HepG2 (cell line): ENCODE measurements at regions not wholly inside any gene's neighbourhood (a gene's known extent, or its start where the extent isn't known, plus 50 kb on each side); places are given as distances from the start of the nearest gene placed in this dataset.

Source experiments
- ATF1 ChIP-seq: IDR thresholded peaks from 2 replicates; pipeline ENCODE4 v1.6.1; 2016; ENCODE audit warnings: mild to moderate bottlenecking, control low read depth
- CENPT ChIP-seq: sonication (generic); formaldehyde crosslinking; IDR thresholded peaks from 2 replicates; pipeline ENCODE4 v1.8.0; 2022; ENCODE audit warnings: low read depth, mild to moderate bottlenecking, moderate library complexity, missing genetic modification reagents
- HDAC1 ChIP-seq: sonication (generic); formaldehyde crosslinking; IDR thresholded peaks from 2 replicates; pipeline ENCODE4 v1.5.1; 2020; ENCODE audit warnings: mild to moderate bottlenecking, missing genetic modification reagents
- MBD4 ChIP-seq: IDR thresholded peaks from 2 replicates; pipeline ENCODE4 v1.6.1; 2012; ENCODE audit warnings: low read length, inconsistent platforms, borderline replicate concordance
- MBNL3 ChIP-seq: fragments of 250-450 bp; sonication (Bioruptor Pico); conservative IDR thresholded peaks from 2 replicates; pipeline ENCODE4 v1.8.0; 2022; ENCODE audit warnings: mild to moderate bottlenecking, inconsistent platforms
- MIER3 ChIP-seq: IDR thresholded peaks from 2 replicates; pipeline ENCODE4 v1.6.1; 2016; ENCODE audit warnings: missing compliant biosample characterization, borderline replicate concordance
- RXRA ChIP-seq: sonication (generic); formaldehyde crosslinking; IDR thresholded peaks from 2 replicates; pipeline ENCODE4 v1.5.1; 2020; ENCODE audit warnings: missing genetic modification reagents
- SIN3A ChIP-seq: IDR thresholded peaks from 2 replicates; pipeline ENCODE4 v1.6.1; 2011; ENCODE audit warnings: low read depth, mild to moderate bottlenecking, control low read depth, low read length, borderline replicate concordance
- SOX5 ChIP-seq: IDR thresholded peaks from 2 replicates; pipeline ENCODE4 v1.6.1; 2016; ENCODE audit warnings: borderline replicate concordance
- ZMYM3 ChIP-seq: sonication (generic); formaldehyde crosslinking; IDR thresholded peaks from 2 replicates; pipeline ENCODE4 v1.5.1; 2020; ENCODE audit warnings: mild to moderate bottlenecking, missing genetic modification reagents
- ZNF282 ChIP-seq: fragments of 450-650 bp; IDR thresholded peaks from 2 replicates; pipeline ENCODE4 v1.6.1; 2018; ENCODE audit not compliant: partially characterized antibody
- ZNF329 ChIP-seq: sonication (generic); formaldehyde crosslinking; IDR thresholded peaks from 2 replicates; pipeline ENCODE4 v1.9.0; 2021; ENCODE audit warnings: low read depth, mild to moderate bottlenecking, missing genetic modification reagents
- ZNF556 ChIP-seq: sonication (generic); formaldehyde crosslinking; IDR thresholded peaks from 2 replicates; pipeline ENCODE4 v1.4.0; 2020; ENCODE audit warnings: mild to moderate bottlenecking, missing genetic modification reagents, borderline replicate concordance
- TF ChIP-seq, protein P1 (sequence below): sonication (generic); formaldehyde crosslinking; IDR thresholded peaks from 2 replicates; pipeline ENCODE4 v1.4.0; 2020; ENCODE audit warnings: mild to moderate bottlenecking, low read depth, missing genetic modification reagents
- TF ChIP-seq, protein P2 (sequence below): fragments of 450-650 bp; IDR thresholded peaks from 2 replicates; pipeline ENCODE4 v1.6.1; 2017; ENCODE audit warnings: mild to moderate bottlenecking
- TF ChIP-seq, protein P3 (sequence below): sonication (generic); formaldehyde crosslinking; IDR thresholded peaks from 2 replicates; pipeline ENCODE4 v1.9.0; 2021; ENCODE audit warnings: missing genetic modification reagents, mild to moderate bottlenecking, borderline replicate concordance
- TF ChIP-seq, protein P4 (sequence below): sonication (generic); formaldehyde crosslinking; IDR thresholded peaks from 2 replicates; pipeline ENCODE4 v1.8.1; 2022; ENCODE audit warnings: mild to moderate bottlenecking, missing genetic modification reagents
- TF ChIP-seq, protein P5 (sequence below): sonication (generic); formaldehyde crosslinking; IDR thresholded peaks from 2 replicates; pipeline ENCODE4 v1.9.0; 2021; ENCODE audit warnings: missing genetic modification reagents, borderline replicate concordance
- TF ChIP-seq, protein P6 (sequence below): sonication (generic); formaldehyde crosslinking; IDR thresholded peaks from 2 replicates; pipeline ENCODE4 v1.5.1; 2020; ENCODE audit warnings: missing genetic modification reagents, mild to moderate bottlenecking, borderline replicate concordance

DNA sequence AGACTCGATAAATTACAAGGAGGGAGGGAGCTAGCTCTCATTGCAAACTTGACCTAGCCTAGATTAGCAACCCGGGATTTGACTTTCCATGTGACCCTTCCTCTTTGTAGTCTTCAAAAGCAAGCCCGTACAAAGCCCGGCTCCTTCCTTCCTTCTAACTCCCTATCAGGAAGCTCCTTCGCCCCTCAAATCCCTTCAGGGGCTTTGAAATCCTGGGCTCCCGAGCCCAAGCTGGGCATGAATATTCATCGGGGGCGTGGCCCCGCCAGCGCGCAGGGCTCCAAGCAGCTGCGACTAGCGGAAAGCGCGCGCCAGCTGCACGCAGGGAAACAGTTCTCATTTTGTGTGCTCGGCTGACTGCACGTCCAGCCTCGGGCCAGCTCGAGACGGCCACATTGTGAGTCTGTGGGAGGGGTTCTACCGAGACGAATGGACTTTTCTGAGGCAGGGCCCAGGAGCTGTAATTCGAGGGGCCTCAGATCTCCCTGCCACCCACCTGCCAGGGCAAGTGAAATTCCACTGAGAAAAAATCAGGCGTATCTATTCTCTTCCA, 84.0 kb upstream of the PELI1 start (continued):
- 0 out of 2 replicates have a peak, but pooled peaks have one; percentile 48 for TF ChIP-seq ZNF556 (CRISPR knock-in tag)
- TF ChIP-seq, protein P1, sequence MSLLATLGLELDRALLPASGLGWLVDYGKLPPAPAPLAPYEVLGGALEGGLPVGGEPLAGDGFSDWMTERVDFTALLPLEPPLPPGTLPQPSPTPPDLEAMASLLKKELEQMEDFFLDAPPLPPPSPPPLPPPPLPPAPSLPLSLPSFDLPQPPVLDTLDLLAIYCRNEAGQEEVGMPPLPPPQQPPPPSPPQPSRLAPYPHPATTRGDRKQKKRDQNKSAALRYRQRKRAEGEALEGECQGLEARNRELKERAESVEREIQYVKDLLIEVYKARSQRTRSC: no peak
- TF ChIP-seq, protein P2, sequence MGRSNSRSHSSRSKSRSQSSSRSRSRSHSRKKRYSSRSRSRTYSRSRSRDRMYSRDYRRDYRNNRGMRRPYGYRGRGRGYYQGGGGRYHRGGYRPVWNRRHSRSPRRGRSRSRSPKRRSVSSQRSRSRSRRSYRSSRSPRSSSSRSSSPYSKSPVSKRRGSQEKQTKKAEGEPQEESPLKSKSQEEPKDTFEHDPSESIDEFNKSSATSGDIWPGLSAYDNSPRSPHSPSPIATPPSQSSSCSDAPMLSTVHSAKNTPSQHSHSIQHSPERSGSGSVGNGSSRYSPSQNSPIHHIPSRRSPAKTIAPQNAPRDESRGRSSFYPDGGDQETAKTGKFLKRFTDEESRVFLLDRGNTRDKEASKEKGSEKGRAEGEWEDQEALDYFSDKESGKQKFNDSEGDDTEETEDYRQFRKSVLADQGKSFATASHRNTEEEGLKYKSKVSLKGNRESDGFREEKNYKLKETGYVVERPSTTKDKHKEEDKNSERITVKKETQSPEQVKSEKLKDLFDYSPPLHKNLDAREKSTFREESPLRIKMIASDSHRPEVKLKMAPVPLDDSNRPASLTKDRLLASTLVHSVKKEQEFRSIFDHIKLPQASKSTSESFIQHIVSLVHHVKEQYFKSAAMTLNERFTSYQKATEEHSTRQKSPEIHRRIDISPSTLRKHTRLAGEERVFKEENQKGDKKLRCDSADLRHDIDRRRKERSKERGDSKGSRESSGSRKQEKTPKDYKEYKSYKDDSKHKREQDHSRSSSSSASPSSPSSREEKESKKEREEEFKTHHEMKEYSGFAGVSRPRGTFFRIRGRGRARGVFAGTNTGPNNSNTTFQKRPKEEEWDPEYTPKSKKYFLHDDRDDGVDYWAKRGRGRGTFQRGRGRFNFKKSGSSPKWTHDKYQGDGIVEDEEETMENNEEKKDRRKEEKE: no peak
- no peak for TF ChIP-seq MBD4
- TF ChIP-seq SOX5 (CRISPR knock-in tag): no peak
- TF ChIP-seq, protein P3, sequence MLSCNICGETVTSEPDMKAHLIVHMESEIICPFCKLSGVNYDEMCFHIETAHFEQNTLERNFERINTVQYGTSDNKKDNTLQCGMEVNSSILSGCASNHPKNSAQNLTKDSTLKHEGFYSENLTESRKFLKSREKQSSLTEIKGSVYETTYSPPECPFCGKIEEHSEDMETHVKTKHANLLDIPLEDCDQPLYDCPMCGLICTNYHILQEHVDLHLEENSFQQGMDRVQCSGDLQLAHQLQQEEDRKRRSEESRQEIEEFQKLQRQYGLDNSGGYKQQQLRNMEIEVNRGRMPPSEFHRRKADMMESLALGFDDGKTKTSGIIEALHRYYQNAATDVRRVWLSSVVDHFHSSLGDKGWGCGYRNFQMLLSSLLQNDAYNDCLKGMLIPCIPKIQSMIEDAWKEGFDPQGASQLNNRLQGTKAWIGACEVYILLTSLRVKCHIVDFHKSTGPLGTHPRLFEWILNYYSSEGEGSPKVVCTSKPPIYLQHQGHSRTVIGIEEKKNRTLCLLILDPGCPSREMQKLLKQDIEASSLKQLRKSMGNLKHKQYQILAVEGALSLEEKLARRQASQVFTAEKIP (CRISPR knock-in tag): no peak
- TF ChIP-seq, protein P4, sequence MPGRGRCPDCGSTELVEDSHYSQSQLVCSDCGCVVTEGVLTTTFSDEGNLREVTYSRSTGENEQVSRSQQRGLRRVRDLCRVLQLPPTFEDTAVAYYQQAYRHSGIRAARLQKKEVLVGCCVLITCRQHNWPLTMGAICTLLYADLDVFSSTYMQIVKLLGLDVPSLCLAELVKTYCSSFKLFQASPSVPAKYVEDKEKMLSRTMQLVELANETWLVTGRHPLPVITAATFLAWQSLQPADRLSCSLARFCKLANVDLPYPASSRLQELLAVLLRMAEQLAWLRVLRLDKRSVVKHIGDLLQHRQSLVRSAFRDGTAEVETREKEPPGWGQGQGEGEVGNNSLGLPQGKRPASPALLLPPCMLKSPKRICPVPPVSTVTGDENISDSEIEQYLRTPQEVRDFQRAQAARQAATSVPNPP (CRISPR knock-in tag): no peak
- peak; percentile 26; the same call in 1 of the 2 replicates for TF ChIP-seq RXRA (CRISPR knock-in tag)
- TF ChIP-seq MIER3 (CRISPR knock-in tag): no peak
- TF ChIP-seq, protein P5, sequence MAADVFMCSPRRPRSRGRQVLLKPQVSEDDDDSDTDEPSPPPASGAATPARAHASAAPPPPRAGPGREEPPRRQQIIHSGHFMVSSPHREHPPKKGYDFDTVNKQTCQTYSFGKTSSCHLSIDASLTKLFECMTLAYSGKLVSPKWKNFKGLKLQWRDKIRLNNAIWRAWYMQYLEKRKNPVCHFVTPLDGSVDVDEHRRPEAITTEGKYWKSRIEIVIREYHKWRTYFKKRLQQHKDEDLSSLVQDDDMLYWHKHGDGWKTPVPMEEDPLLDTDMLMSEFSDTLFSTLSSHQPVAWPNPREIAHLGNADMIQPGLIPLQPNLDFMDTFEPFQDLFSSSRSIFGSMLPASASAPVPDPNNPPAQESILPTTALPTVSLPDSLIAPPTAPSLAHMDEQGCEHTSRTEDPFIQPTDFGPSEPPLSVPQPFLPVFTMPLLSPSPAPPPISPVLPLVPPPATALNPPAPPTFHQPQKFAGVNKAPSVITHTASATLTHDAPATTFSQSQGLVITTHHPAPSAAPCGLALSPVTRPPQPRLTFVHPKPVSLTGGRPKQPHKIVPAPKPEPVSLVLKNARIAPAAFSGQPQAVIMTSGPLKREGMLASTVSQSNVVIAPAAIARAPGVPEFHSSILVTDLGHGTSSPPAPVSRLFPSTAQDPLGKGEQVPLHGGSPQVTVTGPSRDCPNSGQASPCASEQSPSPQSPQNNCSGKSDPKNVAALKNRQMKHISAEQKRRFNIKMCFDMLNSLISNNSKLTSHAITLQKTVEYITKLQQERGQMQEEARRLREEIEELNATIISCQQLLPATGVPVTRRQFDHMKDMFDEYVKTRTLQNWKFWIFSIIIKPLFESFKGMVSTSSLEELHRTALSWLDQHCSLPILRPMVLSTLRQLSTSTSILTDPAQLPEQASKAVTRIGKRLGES: no peak
- TF ChIP-seq ZNF329 (CRISPR knock-in tag): no peak
- peak; percentile 31; the same call in 1 of the 2 replicates for TF ChIP-seq HDAC1
- TF ChIP-seq, protein P6, sequence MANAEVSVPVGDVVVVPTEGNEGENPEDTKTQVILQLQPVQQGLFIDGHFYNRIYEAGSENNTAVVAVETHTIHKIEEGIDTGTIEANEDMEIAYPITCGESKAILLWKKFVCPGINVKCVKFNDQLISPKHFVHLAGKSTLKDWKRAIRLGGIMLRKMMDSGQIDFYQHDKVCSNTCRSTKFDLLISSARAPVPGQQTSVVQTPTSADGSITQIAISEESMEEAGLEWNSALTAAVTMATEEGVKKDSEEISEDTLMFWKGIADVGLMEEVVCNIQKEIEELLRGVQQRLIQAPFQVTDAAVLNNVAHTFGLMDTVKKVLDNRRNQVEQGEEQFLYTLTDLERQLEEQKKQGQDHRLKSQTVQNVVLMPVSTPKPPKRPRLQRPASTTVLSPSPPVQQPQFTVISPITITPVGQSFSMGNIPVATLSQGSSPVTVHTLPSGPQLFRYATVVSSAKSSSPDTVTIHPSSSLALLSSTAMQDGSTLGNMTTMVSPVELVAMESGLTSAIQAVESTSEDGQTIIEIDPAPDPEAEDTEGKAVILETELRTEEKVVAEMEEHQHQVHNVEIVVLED (CRISPR knock-in tag): no peak
- TF ChIP-seq ATF1 (CRISPR knock-in tag): no peak
- TF ChIP-seq ZNF282: no peak
- no peak for TF ChIP-seq CENPT (CRISPR knock-in tag)
- no peak for TF ChIP-seq MBNL3 (CRISPR knock-in tag)
- TF ChIP-seq ZMYM3 (CRISPR knock-in tag): 0 out of 2 replicates have a peak, but pooled peaks have one; percentile 60
- no peak for TF ChIP-seq SIN3A
